Stimulated activated CD4-positive, alpha-beta T cell treated with anti-CD3 and anti-CD28 coated beads, Interleukin-2, amount 100 ng/mL, for 48 hours (primary cell): ENCODE measurements at regions not wholly inside any gene's neighbourhood (a gene's known extent, or its start where the extent isn't known, plus 50 kb on each side); places are given as distances from the start of the nearest gene placed in this dataset.

Source experiments
- DNase-seq, 2 donors: peaks; one replicate each; pipeline ENCODE4 v3.0.0-alpha.2; 2020

- DNase-seq = no peak
Measured at GRCh38 chr2:129248198-129248597, 731.3 kb upstream of the RAB6C start.

- DNase-seq = no peak
Measured at GRCh38 chr2:129252781-129253460, 726.5 kb upstream of the RAB6C start.

- DNase-seq = no peak
Measured at GRCh38 chr2:129253461-129253812, 726.0 kb upstream of the RAB6C start.

- no peak for DNase-seq
Measured at GRCh38 chr2:129254718-129255117, 724.7 kb upstream of the RAB6C start.

GRCh38 chr2:129255610-129256313 lies 723.7 kb upstream of the RAB6C start:
- no peak for DNase-seq

- DNase-seq = no peak
Measured at GRCh38 chr2:129256642-129257041, 722.8 kb upstream of the RAB6C start.

- DNase-seq = no peak
Measured at GRCh38 chr2:129262934-129263333, 716.5 kb upstream of the RAB6C start.

GRCh38 chr2:129263939-129264338 lies 715.5 kb upstream of the RAB6C start:
- DNase-seq = no peak

- DNase-seq = no peak
Measured at GRCh38 chr2:129267559-129267958, 711.9 kb upstream of the RAB6C start.

GRCh38 chr2:129273266-129274037 lies 706.0 kb upstream of the RAB6C start:
- DNase-seq = no peak

- no peak for DNase-seq
Measured at GRCh38 chr2:129274038-129274415, 705.4 kb upstream of the RAB6C start.

GRCh38 chr2:129274918-129275317 lies 704.5 kb upstream of the RAB6C start:
- DNase-seq = no peak

- no peak for DNase-seq
Measured at GRCh38 chr2:129275706-129276105, 703.8 kb upstream of the RAB6C start.

GRCh38 chr2:129276978-129277584 lies 702.4 kb upstream of the RAB6C start:
- no peak for DNase-seq

GRCh38 chr2:129277585-129277981 lies 701.9 kb upstream of the RAB6C start:
- DNase-seq = no peak

- DNase-seq = no peak
Measured at GRCh38 chr2:129281791-129282530, 697.5 kb upstream of the RAB6C start.

- no peak for DNase-seq
Measured at GRCh38 chr2:129285012-129285411, 694.5 kb upstream of the RAB6C start.

- DNase-seq = no peak
Measured at GRCh38 chr2:129293326-129293725, 686.1 kb upstream of the RAB6C start.

- DNase-seq = no peak
Measured at GRCh38 chr2:129296396-129296795, 683.1 kb upstream of the RAB6C start.

GRCh38 chr2:129296806-129297205 lies 682.7 kb upstream of the RAB6C start:
- DNase-seq = no peak

GRCh38 chr2:129297430-129297829 lies 682.0 kb upstream of the RAB6C start:
- DNase-seq = no peak

GRCh38 chr2:129299338-129299737 lies 680.1 kb upstream of the RAB6C start:
- no peak for DNase-seq

GRCh38 chr2:129299756-129300155 lies 679.7 kb upstream of the RAB6C start:
- DNase-seq = no peak
